Dendritic cell treated with granulocyte-macrophage colony-stimulating factor and Interleukin-4, amounts not matched to agents 40 ng/mL and 50 ng/mL, for 4 days (primary cell): ENCODE measurements at regions not wholly inside any gene's neighbourhood (a gene's known extent, or its start where the extent isn't known, plus 50 kb on each side); places are given as distances from the start of the nearest gene placed in this dataset.

Experiments
- H3K27ac Mint-ChIP-seq: one replicate; pipeline ENCODE4 v1.8.0; 2022; ENCODE audit warnings: mild to moderate bottlenecking, mixed read lengths
- H3K27me3 Mint-ChIP-seq: one replicate; pipeline ENCODE4 v1.8.0; 2022; ENCODE audit warnings: mild to moderate bottlenecking, mixed read lengths
- H3K36me3 Mint-ChIP-seq: one replicate; pipeline ENCODE4 v1.8.0; 2022; ENCODE audit warnings: low read depth, mixed read lengths
- H3K4me1 Mint-ChIP-seq: one replicate; pipeline ENCODE4 v1.8.0; 2022; ENCODE audit warnings: low read depth, mixed read lengths
- H3K4me3 Mint-ChIP-seq: one replicate; pipeline ENCODE4 v1.8.0; 2022; ENCODE audit warnings: mild to moderate bottlenecking, moderate library complexity, mixed read lengths
- H3K9me3 Mint-ChIP-seq: one replicate; pipeline ENCODE4 v1.8.0; 2022; ENCODE audit warnings: mixed read lengths
- intact Hi-C: fragments of 100-400 bp; cut with micrococcal nuclease; formaldehyde crosslinking; loops from one replicate; pipeline ENCODE4 v1.15.0; 2022

GRCh38 chr15:94535298-94536048 is 304.1 kb downstream of the MCTP2 start:
- H3K4me1 Mint-ChIP-seq = no peaks in the 10 kb centered on the region
- no peaks in the 10 kb centered on the region for H3K36me3 Mint-ChIP-seq
- H3K9me3 Mint-ChIP-seq = no peaks in the 10 kb centered on the region
- intact Hi-C loops = no loop called here
- H3K27ac Mint-ChIP-seq = no peak overlapping the region
- H3K4me3 Mint-ChIP-seq = no peak overlapping the region
- peaks cover 15% of the 10 kb centered on the region for H3K27me3 Mint-ChIP-seq

GRCh38 chr15:94536549-94536948 is 305.2 kb downstream of the MCTP2 start:
- H3K9me3 Mint-ChIP-seq = no peaks in the 10 kb centered on the region
- H3K4me3 Mint-ChIP-seq = no peak overlapping the region
- intact Hi-C loops = no loop called here
- peaks cover 11% of the 10 kb centered on the region for H3K27me3 Mint-ChIP-seq
- no peaks in the 10 kb centered on the region for H3K4me1 Mint-ChIP-seq
- H3K27ac Mint-ChIP-seq = no peak overlapping the region
- H3K36me3 Mint-ChIP-seq = no peaks in the 10 kb centered on the region

- intact Hi-C loops = no loop called here
- no peaks in the 10 kb centered on the region for H3K4me1 Mint-ChIP-seq
- no peaks in the 10 kb centered on the region for H3K9me3 Mint-ChIP-seq
- H3K36me3 Mint-ChIP-seq = no peaks in the 10 kb centered on the region
- peaks cover 11% of the 10 kb centered on the region for H3K27me3 Mint-ChIP-seq
- H3K4me3 Mint-ChIP-seq = no peak overlapping the region
- H3K27ac Mint-ChIP-seq = no peak overlapping the region
These were observed 306.9 kb downstream of the MCTP2 start for GRCh38 chr15:94538280-94538679.

GRCh38 chr15:94542391-94542790 is 311.0 kb downstream of the MCTP2 start:
- Mint-ChIP-seq H3K4me3 (no peak overlapping the region), H3K9me3 (no peaks in the 10 kb centered on the region), H3K36me3 (no peaks in the 10 kb centered on the region), H3K4me1 (no peaks in the 10 kb centered on the region), H3K27ac (no peak overlapping the region), H3K27me3 (peaks cover 9% of the 10 kb centered on the region)
- intact Hi-C loops = no loop called here

- no peaks in the 10 kb centered on the region for H3K4me1 Mint-ChIP-seq
- H3K9me3 Mint-ChIP-seq = no peaks in the 10 kb centered on the region
- peaks cover 7% of the 10 kb centered on the region for H3K27me3 Mint-ChIP-seq
- no peak overlapping the region for H3K4me3 Mint-ChIP-seq
- intact Hi-C loops = no loop called here
- H3K36me3 Mint-ChIP-seq = no peaks in the 10 kb centered on the region
- H3K27ac Mint-ChIP-seq = no peak overlapping the region
These were observed 315.4 kb downstream of the MCTP2 start for GRCh38 chr15:94546808-94547207.

- Mint-ChIP-seq H3K9me3 (no peaks in the 10 kb centered on the region), H3K27me3 (peaks cover 10% of the 10 kb centered on the region), H3K4me3 (no peak overlapping the region), H3K4me1 (no peaks in the 10 kb centered on the region), H3K27ac (no peak overlapping the region), H3K36me3 (no peaks in the 10 kb centered on the region)
- intact Hi-C loops = no loop called here
These were observed 316.4 kb downstream of the MCTP2 start for GRCh38 chr15:94547711-94548110.

GRCh38 chr15:94555841-94556519 is 324.6 kb downstream of the MCTP2 start:
- H3K27me3 Mint-ChIP-seq = peaks cover 15% of the 10 kb centered on the region
- H3K27ac Mint-ChIP-seq = no peak overlapping the region
- intact Hi-C loops = no loop called here
- H3K36me3 Mint-ChIP-seq = no peaks in the 10 kb centered on the region
- H3K4me1 Mint-ChIP-seq = no peaks in the 10 kb centered on the region
- H3K9me3 Mint-ChIP-seq = no peaks in the 10 kb centered on the region
- no peak overlapping the region for H3K4me3 Mint-ChIP-seq

GRCh38 chr15:94561036-94561689 is 329.8 kb downstream of the MCTP2 start:
- intact Hi-C loops = no loop called here
- H3K27ac Mint-ChIP-seq = no peak overlapping the region
- peaks cover 17% of the 10 kb centered on the region for H3K9me3 Mint-ChIP-seq
- H3K4me3 Mint-ChIP-seq = no peak overlapping the region
- no peaks in the 10 kb centered on the region for H3K36me3 Mint-ChIP-seq
- no peaks in the 10 kb centered on the region for H3K4me1 Mint-ChIP-seq
- peaks cover 18% of the 10 kb centered on the region for H3K27me3 Mint-ChIP-seq

- Mint-ChIP-seq H3K9me3 (peaks cover 17% of the 10 kb centered on the region), H3K27me3 (peaks cover 32% of the 10 kb centered on the region), H3K36me3 (no peaks in the 10 kb centered on the region), H3K4me3 (no peak overlapping the region), H3K27ac (no peak overlapping the region), H3K4me1 (no peaks in the 10 kb centered on the region)
- intact Hi-C loops = no loop called here
These were observed 332.1 kb downstream of the MCTP2 start for GRCh38 chr15:94563456-94563855.

GRCh38 chr15:94576889-94577533 is 345.6 kb downstream of the MCTP2 start:
- Mint-ChIP-seq H3K36me3 (no peaks in the 10 kb centered on the region), H3K27ac (no peak overlapping the region), H3K4me1 (peaks cover 10% of the 10 kb centered on the region), H3K4me3 (no peak overlapping the region), H3K9me3 (no peaks in the 10 kb centered on the region), H3K27me3 (peaks cover 63% of the 10 kb centered on the region)
- intact Hi-C loops = loop anchor here (1.0 kb wide), 1 partner anchor 164 kb away; no protein-coding TSS in a partner anchor

GRCh38 chr15:94579286-94579685 is 347.9 kb downstream of the MCTP2 start:
- intact Hi-C loops = no loop called here
- no peaks in the 10 kb centered on the region for H3K9me3 Mint-ChIP-seq
- peaks cover 73% of the 10 kb centered on the region for H3K27me3 Mint-ChIP-seq
- no peak overlapping the region for H3K27ac Mint-ChIP-seq
- H3K4me3 Mint-ChIP-seq = no peak overlapping the region
- no peaks in the 10 kb centered on the region for H3K36me3 Mint-ChIP-seq
- peaks cover 10% of the 10 kb centered on the region for H3K4me1 Mint-ChIP-seq

GRCh38 chr15:94580211-94580885 is 349.0 kb downstream of the MCTP2 start:
- intact Hi-C loops = no loop called here
- Mint-ChIP-seq H3K4me3 (no peak overlapping the region), H3K4me1 (peaks cover 17% of the 10 kb centered on the region), H3K27ac (no peak overlapping the region), H3K9me3 (no peaks in the 10 kb centered on the region), H3K27me3 (peaks cover 78% of the 10 kb centered on the region), H3K36me3 (no peaks in the 10 kb centered on the region)

- Mint-ChIP-seq H3K9me3 (no peaks in the 10 kb centered on the region), H3K4me3 (no peak overlapping the region), H3K27me3 (peaks cover 80% of the 10 kb centered on the region), H3K27ac (no peak overlapping the region), H3K4me1 (peaks cover 17% of the 10 kb centered on the region), H3K36me3 (no peaks in the 10 kb centered on the region)
- intact Hi-C loops = no loop called here
These were observed 351.0 kb downstream of the MCTP2 start for GRCh38 chr15:94582368-94582767.
